ENCODE measurements at regions not wholly inside any gene's neighbourhood (a gene's known extent, or its start where the extent isn't known, plus 50 kb on each side); places are given as distances from the start of the nearest gene placed in this dataset.

GRCh38 chr5:3349704-3350565, 245.7 kb upstream of the IRX1 start:
- Mint-ChIP-seq H3K4me1 (ENCODE audit: low read depth) (peaks cover 5% of the 10 kb centered on the region), H3K27ac (no peak overlapping the region), H3K9me3 (ENCODE audit: low read depth) (no peaks in the 10 kb centered on the region), H3K27me3 (peaks cover 21% of the 10 kb centered on the region), H3K4me3 (ENCODE audit: low read depth) (no peak overlapping the region), H3K36me3 (ENCODE audit: insufficient read depth) (no peaks in the 10 kb centered on the region)
- no peak for TF ChIP-seq CTCF (IDR thresholded peaks at IDR 0.05; ENCODE audit: unreplicated experiment)
- no peak for DNase-seq (ENCODE audit: low spot score, unreplicated experiment)

DNA sequence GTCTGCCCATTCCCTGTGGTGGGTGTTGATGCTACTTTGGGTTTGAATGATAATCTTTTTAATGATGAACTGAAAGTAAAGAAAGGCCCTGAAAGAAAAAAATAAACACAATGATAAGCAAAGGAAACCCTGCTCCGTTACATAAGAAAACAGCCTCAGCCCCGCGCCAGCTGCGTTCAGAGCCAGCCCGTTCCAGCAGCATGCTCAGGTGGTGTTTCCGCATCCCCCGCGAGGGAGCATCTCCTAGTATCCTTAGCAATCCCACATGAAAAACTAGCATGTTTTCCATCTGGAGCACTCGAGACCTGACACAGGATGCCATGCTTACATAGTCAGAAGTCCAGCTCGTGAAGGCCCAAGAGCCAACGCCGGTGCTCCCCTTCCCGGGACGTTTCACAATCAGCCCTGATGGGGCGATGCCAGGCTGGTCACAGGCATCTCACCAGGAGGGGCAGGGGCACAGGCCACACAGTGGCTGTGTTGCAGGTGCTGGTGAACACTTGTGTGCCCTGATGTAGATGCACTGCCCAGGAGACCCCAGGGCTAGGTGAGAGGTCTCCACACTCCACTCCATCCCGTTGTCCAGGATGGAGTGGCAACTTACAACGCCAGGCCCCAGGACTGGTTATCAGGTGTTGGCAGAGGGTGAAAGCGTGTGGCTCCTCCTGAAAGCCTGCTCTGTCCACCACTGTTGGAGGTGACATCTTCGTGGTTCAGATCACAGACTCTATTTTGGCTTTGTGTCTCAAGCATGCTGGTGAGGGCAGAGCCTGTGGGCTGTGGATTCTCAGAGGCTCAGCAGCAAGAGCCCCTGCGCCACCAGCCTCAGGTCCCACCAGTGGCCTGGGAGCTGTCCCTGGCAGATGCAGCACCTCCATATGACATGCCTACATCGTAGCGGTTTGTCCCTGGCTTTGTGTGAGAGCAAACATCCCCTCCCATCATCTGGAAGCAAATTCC, 246.8 kb upstream of the IRX1 start:
- no peak overlapping the region for H3K27ac Mint-ChIP-seq
- peaks cover 29% of the 10 kb centered on the region for H3K27me3 Mint-ChIP-seq
- H3K4me3 Mint-ChIP-seq (ENCODE audit: low read depth), result no peak overlapping the region
- H3K9me3 Mint-ChIP-seq (ENCODE audit: low read depth), result no peaks in the 10 kb centered on the region
- no peaks in the 10 kb centered on the region for H3K36me3 Mint-ChIP-seq (ENCODE audit: insufficient read depth)
- peaks cover 2% of the 10 kb centered on the region for H3K4me1 Mint-ChIP-seq (ENCODE audit: low read depth)
- TF ChIP-seq CTCF (IDR thresholded peaks at IDR 0.05; ENCODE audit: unreplicated experiment), result no peak
- peak; percentile 4 for DNase-seq (ENCODE audit: low spot score, unreplicated experiment)

GRCh38 chr5:3347741-3348140, 247.9 kb upstream of the IRX1 start:
- DNase-seq (ENCODE audit: low spot score, unreplicated experiment), result no peak
- Mint-ChIP-seq H3K4me1 (ENCODE audit: low read depth) (no peaks in the 10 kb centered on the region), H3K4me3 (ENCODE audit: low read depth) (no peak overlapping the region), H3K27ac (no peak overlapping the region), H3K9me3 (ENCODE audit: low read depth) (no peaks in the 10 kb centered on the region), H3K36me3 (ENCODE audit: insufficient read depth) (no peaks in the 10 kb centered on the region), H3K27me3 (peaks cover 31% of the 10 kb centered on the region)
- TF ChIP-seq CTCF (IDR thresholded peaks at IDR 0.05; ENCODE audit: unreplicated experiment), result no peak

GRCh38 chr5:3346111-3346820, 249.4 kb upstream of the IRX1 start:
- DNase-seq (ENCODE audit: low spot score, unreplicated experiment), result no peak
- Mint-ChIP-seq H3K27me3 (peaks cover 32% of the 10 kb centered on the region), H3K4me1 (ENCODE audit: low read depth) (no peaks in the 10 kb centered on the region), H3K27ac (no peak overlapping the region), H3K36me3 (ENCODE audit: insufficient read depth) (no peaks in the 10 kb centered on the region), H3K4me3 (ENCODE audit: low read depth) (no peak overlapping the region), H3K9me3 (ENCODE audit: low read depth) (no peaks in the 10 kb centered on the region)
- TF ChIP-seq CTCF (IDR thresholded peaks at IDR 0.05; ENCODE audit: unreplicated experiment), result no peak

DNA sequence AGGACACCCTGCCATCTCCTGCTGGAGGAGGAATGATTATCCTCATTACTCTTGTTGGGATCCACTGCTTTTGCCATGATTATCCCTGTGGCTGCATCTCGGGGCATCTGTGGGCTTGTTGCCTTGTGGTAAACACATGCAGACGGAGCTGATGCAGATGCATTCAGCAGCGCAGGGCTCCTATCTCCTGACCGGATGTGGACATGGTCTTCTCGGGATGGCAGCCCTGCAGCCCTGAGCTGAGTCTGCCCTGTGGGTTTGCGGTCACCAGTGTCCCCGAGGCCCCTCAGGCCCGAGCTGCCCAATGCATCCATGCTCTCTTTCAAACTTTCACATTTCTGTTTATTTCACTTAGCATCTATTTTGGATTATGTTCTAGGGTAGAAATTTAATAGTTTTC, 250.4 kb upstream of the IRX1 start:
- Mint-ChIP-seq H3K36me3 (ENCODE audit: insufficient read depth) (no peaks in the 10 kb centered on the region), H3K4me3 (ENCODE audit: low read depth) (no peak overlapping the region), H3K4me1 (ENCODE audit: low read depth) (no peaks in the 10 kb centered on the region), H3K9me3 (ENCODE audit: low read depth) (no peaks in the 10 kb centered on the region), H3K27me3 (peaks cover 40% of the 10 kb centered on the region), H3K27ac (no peak overlapping the region)
- TF ChIP-seq CTCF (IDR thresholded peaks at IDR 0.05; ENCODE audit: unreplicated experiment), result no peak
- DNase-seq (ENCODE audit: low spot score, unreplicated experiment), result no peak
